ENCODE measurements at regions not wholly inside any gene's neighbourhood (a gene's known extent, or its start where the extent isn't known, plus 50 kb on each side); places are given as distances from the start of the nearest gene placed in this dataset.

DNA sequence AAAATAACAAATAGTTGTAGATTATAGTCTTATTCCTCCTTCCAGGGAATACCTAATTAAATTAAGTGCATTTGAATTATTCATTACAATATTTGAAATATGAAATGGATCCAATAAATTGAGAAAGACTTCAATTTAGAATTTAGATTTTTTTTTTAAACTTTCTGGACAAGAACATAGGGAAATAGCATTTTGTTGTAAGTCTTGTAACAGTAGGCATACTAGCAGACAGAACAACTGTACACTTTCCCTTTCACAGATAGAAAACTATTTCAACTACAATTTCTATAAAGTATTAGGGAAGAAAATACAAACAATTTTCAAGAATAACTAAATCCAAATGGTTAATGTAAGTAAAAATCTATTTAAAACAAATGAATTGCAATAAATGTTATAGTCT is 577.5 kb downstream of the USP25 start:
- no peak for DNase-seq (ENCODE audit: low spot score)
- no peak overlapping the region for H3K4me3 ChIP-seq (ENCODE audit: severe bottlenecking)

DNA sequence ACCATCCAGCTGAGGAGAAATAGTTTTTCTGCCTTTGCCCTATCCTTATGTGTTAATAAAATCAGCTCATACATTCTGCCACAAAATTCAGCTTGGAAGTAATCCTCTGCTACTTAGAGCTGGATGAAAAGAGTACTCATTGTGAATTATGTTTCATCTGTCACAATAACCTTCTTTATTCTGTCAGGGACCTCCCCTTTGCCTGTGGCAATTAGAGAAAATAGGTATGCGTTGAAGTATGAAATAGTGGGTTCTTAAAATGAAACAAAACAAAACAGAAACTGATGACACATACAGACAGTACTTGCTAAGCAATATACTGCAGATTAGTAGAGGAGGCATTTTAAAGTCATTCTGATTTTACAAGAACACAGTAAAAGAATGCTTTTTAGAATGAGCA is 578.5 kb downstream of the USP25 start:
- no peak for DNase-seq (ENCODE audit: low spot score)
- H3K4me3 ChIP-seq (ENCODE audit: severe bottlenecking), result no peak overlapping the region
- peak; percentile 49; the same call in 2 of the 3 replicates for ATAC-seq (ENCODE audit: low read depth)

More for the DNA sequence above, 577.5 kb downstream of the USP25 start:
- H3K9me3 ChIP-seq (ENCODE audit: severe bottlenecking), result no peaks in the 10 kb centered on the region
- no peak overlapping the region for H3K27ac ChIP-seq (ENCODE audit: poor library complexity, severe bottlenecking)
- TF ChIP-seq, protein P1, sequence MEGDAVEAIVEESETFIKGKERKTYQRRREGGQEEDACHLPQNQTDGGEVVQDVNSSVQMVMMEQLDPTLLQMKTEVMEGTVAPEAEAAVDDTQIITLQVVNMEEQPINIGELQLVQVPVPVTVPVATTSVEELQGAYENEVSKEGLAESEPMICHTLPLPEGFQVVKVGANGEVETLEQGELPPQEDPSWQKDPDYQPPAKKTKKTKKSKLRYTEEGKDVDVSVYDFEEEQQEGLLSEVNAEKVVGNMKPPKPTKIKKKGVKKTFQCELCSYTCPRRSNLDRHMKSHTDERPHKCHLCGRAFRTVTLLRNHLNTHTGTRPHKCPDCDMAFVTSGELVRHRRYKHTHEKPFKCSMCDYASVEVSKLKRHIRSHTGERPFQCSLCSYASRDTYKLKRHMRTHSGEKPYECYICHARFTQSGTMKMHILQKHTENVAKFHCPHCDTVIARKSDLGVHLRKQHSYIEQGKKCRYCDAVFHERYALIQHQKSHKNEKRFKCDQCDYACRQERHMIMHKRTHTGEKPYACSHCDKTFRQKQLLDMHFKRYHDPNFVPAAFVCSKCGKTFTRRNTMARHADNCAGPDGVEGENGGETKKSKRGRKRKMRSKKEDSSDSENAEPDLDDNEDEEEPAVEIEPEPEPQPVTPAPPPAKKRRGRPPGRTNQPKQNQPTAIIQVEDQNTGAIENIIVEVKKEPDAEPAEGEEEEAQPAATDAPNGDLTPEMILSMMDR (IDR thresholded peaks at IDR 0.05; ENCODE audit: poor library complexity, severe bottlenecking), result no peak
- no peaks in the 10 kb centered on the region for H3K4me1 ChIP-seq (ENCODE audit: insufficient read depth, poor library complexity, severe bottlenecking)
- peaks cover 22% of the 10 kb centered on the region for H3K27me3 ChIP-seq (ENCODE audit: insufficient read depth, poor library complexity, severe bottlenecking)
- H3K36me3 ChIP-seq (ENCODE audit: low read depth), result no peaks in the 10 kb centered on the region
- no peak for ATAC-seq (ENCODE audit: low read depth)

DNA sequence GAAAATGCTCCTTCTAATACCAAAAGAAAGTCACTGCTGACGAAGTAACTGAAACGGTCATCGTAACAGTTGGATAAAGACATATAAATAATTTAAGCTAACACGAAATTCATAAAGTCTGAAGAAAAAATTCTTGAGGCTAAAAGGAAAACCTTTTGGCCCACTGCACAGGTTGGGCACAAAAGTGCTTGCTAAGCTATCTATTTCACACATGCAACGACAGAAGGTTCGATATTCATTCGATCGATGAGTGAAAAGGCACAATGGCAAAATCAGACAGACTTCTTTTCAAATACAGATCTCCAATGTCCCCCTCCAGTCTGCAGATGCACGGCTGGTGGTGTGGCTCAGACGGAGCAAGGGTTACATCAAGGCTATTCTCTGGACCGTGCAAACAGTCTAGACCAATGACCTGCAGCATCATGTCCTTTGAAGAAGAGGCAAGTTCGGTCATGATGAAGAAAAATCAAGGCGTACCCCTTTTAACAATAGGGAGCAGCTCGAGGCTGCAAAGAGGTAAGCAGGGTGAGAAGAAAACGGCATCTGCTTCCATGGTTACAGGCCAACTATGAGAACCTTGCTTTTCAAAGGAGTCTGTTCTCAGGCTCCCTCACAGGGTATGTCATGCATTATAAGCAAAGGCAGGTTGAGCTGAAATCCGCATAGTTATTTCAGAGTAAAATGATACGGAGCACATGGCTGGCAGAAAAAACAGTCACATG is 579.6 kb downstream of the USP25 start:
- Histone ChIP-seq H3K4me3 (ENCODE audit: severe bottlenecking) (no peak overlapping the region), H3K4me1 (ENCODE audit: insufficient read depth, poor library complexity, severe bottlenecking) (no peaks in the 10 kb centered on the region), H3K9me3 (ENCODE audit: severe bottlenecking) (no peaks in the 10 kb centered on the region), H3K36me3 (ENCODE audit: low read depth) (no peaks in the 10 kb centered on the region), H3K27me3 (ENCODE audit: insufficient read depth, poor library complexity, severe bottlenecking) (peaks cover 22% of the 10 kb centered on the region), H3K27ac (ENCODE audit: poor library complexity, severe bottlenecking) (no peak overlapping the region)
- TF ChIP-seq, protein P1 (IDR thresholded peaks at IDR 0.05; ENCODE audit: poor library complexity, severe bottlenecking), result no peak
- DNase-seq (ENCODE audit: low spot score) (no peak), ATAC-seq (ENCODE audit: low read depth) (no peak)

More for the DNA sequence above, 578.5 kb downstream of the USP25 start:
- peaks cover 22% of the 10 kb centered on the region for H3K27me3 ChIP-seq (ENCODE audit: insufficient read depth, poor library complexity, severe bottlenecking)
- H3K4me1 ChIP-seq (ENCODE audit: insufficient read depth, poor library complexity, severe bottlenecking), result no peaks in the 10 kb centered on the region
- H3K36me3 ChIP-seq (ENCODE audit: low read depth), result no peaks in the 10 kb centered on the region
- H3K9me3 ChIP-seq (ENCODE audit: severe bottlenecking), result no peaks in the 10 kb centered on the region
- no peak overlapping the region for H3K27ac ChIP-seq (ENCODE audit: poor library complexity, severe bottlenecking)
- TF ChIP-seq, protein P1 (IDR thresholded peaks at IDR 0.05; ENCODE audit: poor library complexity, severe bottlenecking), result no peak

DNA sequence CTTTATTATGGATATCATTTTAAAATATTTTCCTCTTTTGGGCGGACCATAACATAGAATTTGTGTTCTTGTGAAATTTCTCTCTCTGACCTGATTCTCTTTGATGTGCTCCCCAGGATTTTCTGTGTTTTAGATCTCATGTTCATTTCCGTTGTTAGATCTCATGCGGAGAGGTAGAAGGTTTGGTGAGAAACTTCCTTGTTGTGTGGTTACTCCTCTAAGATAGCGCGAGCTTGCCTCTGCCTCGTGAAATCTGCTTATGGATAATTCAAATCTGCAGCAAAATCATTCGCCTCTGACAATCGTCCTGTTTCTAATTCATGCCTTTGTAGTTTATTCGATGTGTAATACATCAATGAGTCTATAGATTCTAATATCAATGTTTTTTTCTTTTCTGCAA is 580.4 kb downstream of the USP25 start:
- H3K4me1 ChIP-seq (ENCODE audit: insufficient read depth, poor library complexity, severe bottlenecking), result no peaks in the 10 kb centered on the region
- H3K27ac ChIP-seq (ENCODE audit: poor library complexity, severe bottlenecking), result no peak overlapping the region
- no peak for ATAC-seq (ENCODE audit: low read depth)
- no peak for DNase-seq (ENCODE audit: low spot score)
- H3K4me3 ChIP-seq (ENCODE audit: severe bottlenecking), result no peak overlapping the region
- H3K9me3 ChIP-seq (ENCODE audit: severe bottlenecking), result no peaks in the 10 kb centered on the region
- H3K27me3 ChIP-seq (ENCODE audit: insufficient read depth, poor library complexity, severe bottlenecking), result peaks cover 16% of the 10 kb centered on the region
- no peaks in the 10 kb centered on the region for H3K36me3 ChIP-seq (ENCODE audit: low read depth)
- TF ChIP-seq, protein P1 (IDR thresholded peaks at IDR 0.05; ENCODE audit: poor library complexity, severe bottlenecking), result no peak

DNA sequence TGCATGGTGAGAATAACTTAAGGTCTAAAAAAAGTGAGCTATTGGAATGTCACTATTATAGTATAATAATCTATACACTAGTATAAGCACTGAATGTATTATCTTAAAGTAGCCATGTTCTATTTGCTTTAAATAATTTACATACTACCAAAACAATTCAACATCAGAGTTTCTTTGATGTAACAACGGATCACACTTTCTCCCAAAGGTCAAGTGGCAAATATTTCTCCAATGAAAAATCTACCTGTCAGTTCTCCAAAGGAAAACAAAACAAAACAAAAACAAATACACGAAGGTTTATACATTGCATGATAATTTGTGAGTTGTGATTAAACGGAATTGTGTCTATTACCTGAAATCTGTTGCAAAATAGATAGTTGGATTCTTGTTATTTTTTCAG is 581.4 kb downstream of the USP25 start:
- no peaks in the 10 kb centered on the region for H3K9me3 ChIP-seq (ENCODE audit: severe bottlenecking)
- no peak overlapping the region for H3K27ac ChIP-seq (ENCODE audit: poor library complexity, severe bottlenecking)
- no peaks in the 10 kb centered on the region for H3K36me3 ChIP-seq (ENCODE audit: low read depth)
- DNase-seq (ENCODE audit: low spot score) (no peak), ATAC-seq (ENCODE audit: low read depth) (no peak)
- TF ChIP-seq, protein P1 (IDR thresholded peaks at IDR 0.05; ENCODE audit: poor library complexity, severe bottlenecking), result no peak
- H3K4me1 ChIP-seq (ENCODE audit: insufficient read depth, poor library complexity, severe bottlenecking), result no peaks in the 10 kb centered on the region
- peaks cover 10% of the 10 kb centered on the region for H3K27me3 ChIP-seq (ENCODE audit: insufficient read depth, poor library complexity, severe bottlenecking)
- H3K4me3 ChIP-seq (ENCODE audit: severe bottlenecking), result no peak overlapping the region

Data from RWPE2 (cell line).